HG02642 (cell line): ENCODE measurements at regions not wholly inside any gene's neighbourhood (a gene's known extent, or its start where the extent isn't known, plus 50 kb on each side); places are given as distances from the start of the nearest gene placed in this dataset.

ENCODE experiments used
- ATAC-seq: cut with Tn5 transposase; IDR thresholded peaks from one replicate; pipeline ENCODE4 v1.9.1; 2021; ENCODE audit warnings: mild to moderate bottlenecking; ENCODE audit not compliant: unreplicated experiment, poor library complexity

DNA sequence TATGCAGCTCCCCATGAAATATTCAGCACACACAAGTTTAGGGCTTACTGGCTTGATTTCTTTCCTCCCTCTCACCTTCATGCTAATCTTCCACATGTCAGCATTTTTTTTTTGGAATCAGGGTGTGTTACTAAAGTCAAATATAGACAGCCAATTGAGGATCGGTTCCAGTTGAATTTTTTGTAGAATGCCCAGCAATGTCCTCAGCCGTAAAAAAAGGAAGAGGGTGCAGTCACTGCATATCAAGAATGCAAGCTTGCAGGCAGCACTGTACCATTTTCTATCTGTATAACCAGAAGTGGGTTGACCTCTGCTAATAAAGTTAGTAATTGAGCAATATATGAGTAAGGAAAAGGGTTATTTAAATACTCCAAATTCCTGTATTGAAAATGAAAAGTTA lies 51.4 kb upstream of the CHMP2B start:
- no peak for ATAC-seq

- no peak for ATAC-seq
These were observed 53.3 kb upstream of the CHMP2B start for GRCh38 chr3:87173776-87174175.

GRCh38 chr3:87173071-87173470 lies 54.0 kb upstream of the CHMP2B start:
- no peak for ATAC-seq

GRCh38 chr3:87167628-87168456 lies 59.3 kb upstream of the CHMP2B start:
- ATAC-seq = peak; percentile 82

GRCh38 chr3:87164245-87164644 lies 62.9 kb upstream of the CHMP2B start:
- no peak for ATAC-seq

GRCh38 chr3:87161851-87162250 lies 65.3 kb upstream of the CHMP2B start:
- no peak for ATAC-seq

- no peak for ATAC-seq
These were observed 65.7 kb upstream of the CHMP2B start for GRCh38 chr3:87161417-87161816.

GRCh38 chr3:87161013-87161412 lies 66.1 kb upstream of the CHMP2B start:
- ATAC-seq = no peak

DNA sequence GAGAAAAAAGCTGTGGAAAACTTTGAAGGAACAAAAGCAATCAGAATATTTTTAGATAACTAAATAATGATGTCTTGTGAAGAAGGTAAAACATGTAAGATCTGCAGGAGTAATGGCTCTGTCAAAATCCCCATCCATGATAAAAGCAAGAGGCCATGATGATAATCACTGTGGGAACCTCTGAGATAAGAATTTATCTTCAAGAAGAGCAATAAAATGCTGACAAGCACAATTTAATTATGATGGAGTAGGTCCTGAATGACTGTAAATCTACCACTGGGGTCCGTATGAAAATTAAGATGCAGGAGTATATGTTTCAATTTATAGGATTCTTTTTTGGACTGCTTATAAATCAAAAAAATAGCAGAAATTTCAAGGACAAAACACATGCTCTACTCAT lies 68.3 kb upstream of the CHMP2B start:
- no peak for ATAC-seq

GRCh38 chr3:87148020-87148419 lies 79.1 kb upstream of the CHMP2B start:
- no peak for ATAC-seq

GRCh38 chr3:87147562-87147961 lies 79.5 kb upstream of the CHMP2B start:
- ATAC-seq = no peak

DNA sequence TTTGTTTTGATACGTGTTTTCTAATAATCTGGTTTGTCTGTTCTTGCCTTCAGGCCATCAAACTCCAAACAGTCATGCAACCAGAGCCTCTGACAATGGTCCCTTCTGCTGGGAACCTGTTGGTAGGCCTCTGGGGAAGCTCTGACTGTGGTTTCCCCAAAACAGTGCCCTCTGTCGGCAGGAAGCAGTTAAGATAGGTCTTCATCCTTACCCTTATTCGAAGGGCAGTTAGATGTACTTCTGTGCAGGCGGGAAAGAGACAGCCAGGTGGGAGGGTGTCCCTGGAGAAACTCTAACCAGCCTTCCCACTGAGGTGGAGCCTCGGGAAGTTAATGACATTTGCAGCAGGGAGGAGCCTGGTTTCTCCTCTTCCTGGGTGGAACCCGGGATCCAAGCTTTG lies 81.6 kb upstream of the CHMP2B start:
- peak; percentile 76 for ATAC-seq

DNA sequence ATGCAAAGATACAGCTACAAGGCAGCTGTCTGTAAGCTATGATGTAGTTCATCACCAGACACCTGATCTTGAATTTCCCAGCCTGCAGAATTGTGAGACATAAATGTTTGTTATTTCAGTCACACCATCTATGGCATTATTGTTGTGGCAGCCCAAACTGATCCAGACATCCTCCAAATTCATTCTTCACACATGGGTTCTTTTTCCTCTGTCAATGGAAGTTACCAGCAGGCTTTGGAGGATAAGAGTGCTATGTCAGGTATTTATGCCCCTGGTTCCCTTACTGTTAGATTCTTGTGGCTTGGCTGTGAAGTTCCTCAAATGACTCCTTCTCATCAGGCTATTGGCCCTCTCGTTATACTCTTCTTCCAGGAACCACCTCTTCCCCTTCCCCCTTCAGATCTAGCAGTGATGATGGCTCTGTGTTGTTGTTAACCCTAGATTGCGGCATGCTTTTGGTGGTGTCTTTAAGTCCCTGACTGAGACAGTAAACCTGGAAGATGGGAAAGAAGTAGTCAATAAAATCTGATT lies 91.0 kb upstream of the CHMP2B start:
- no peak for ATAC-seq

DNA sequence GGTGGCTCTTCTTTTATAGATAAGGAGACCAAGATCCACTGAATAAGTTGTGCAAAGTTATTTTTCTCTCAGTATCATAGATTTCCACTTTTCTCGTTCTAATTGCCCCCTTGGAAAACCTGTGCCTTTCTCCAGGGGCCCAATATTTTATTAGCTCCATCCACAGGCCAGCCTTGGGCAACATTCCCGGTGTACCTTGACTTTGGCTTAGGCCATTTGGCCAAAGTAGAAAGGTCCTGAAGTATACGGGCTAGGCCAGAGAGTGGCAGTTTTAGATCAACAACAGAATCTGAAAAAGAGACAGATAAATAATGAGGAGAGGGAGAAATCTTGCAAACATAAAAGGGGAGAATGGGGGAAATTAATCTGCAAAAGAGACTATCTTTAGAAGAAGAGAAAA lies 91.7 kb upstream of the CHMP2B start:
- no peak for ATAC-seq

DNA sequence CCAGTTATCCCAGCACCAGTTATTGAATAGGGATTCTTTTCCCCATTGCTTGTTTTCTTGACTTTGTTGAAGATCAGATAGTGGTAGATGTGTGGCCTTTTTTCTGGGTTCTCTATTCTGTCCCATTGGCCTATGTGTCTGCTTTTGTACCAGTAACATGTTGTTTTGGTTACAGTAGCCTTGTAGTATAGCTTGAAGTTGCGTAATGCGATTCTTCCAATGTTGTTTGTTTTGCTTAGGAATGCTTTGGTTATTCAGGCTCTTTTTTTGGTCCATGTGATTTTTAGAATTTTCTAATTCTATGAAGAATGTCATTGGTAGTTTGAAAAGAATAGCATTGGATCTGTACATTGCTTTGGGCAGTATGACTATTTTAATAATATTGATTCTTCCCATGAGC lies 94.3 kb upstream of the CHMP2B start:
- ATAC-seq = no peak

DNA sequence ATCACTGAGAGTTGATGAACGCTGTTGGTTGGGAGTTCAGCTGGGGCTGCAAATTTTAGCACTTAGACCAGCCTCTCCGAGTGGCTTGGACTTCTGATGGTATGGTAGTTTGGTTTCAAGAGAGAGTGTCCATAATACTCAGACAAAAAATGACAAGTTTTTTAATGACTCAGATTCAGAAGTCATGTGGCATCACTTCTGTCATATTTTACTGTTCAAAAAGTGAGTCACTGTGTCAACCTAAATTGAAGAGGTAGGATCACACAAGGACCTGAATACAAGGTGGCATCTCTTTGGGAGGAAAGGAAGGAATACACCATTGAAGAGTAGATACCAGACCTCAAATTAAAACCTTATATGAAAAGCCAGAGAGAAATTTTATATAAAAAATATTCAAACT lies 99.1 kb upstream of the CHMP2B start:
- no peak for ATAC-seq

DNA sequence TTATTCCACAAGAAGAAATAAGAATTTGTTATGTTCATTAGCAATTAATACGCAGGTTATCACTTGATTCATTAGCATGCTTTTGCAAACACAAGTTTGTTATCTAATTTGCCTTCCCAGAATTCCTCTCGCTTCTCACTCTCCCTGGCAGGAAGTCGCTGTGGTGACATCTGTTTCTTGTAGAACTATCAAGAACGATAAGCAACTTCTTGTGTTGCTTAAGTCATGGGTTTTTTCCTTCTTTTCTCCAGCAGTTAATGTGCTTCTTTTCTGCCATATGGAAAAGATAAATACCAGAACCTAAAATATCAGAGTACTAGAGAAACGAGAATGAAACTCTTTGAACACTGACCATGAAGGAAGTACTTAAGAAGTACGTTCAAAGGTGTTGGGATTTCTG lies 99.8 kb upstream of the CHMP2B start:
- no peak for ATAC-seq

- no peak for ATAC-seq
These were observed 100.8 kb upstream of the CHMP2B start for GRCh38 chr3:87126321-87126720.

DNA sequence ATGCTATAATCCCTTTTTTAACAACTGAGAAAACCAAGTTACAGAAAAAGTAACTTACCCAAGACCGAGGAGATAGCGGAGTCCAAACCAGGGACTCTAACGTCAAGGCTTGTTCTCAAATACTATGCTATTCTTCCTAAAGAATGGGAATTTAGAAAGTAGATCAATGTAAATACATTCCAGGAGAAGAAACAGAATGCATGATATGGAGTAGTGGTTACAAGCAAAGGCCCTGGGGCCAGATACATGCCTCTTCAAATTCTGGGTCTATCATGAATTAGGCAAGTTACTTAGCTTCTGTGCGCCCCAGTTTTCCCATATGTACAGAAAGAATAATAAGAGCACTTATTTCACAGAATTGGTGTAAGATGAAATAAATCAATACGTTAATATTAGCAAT lies 102.0 kb upstream of the CHMP2B start:
- ATAC-seq = no peak

DNA sequence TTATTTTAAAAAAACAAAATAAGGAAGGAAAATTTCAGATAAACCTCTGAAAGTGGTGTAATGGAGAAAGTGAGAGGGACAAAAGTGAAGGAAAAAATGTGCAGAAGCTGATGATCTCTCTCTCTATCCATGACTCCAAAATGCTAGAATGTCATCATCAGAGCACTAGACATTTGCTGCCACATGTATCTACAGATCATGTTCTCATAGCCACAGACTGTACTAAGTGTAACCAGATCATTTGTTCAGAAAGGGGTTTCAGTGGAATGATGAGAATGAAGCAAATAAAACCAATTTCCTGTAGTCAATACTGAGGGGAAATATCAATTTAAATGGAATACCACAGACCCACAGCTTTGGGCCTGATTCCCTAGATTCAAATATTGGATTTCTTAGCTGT lies 104.3 kb upstream of the CHMP2B start:
- ATAC-seq = no peak

DNA sequence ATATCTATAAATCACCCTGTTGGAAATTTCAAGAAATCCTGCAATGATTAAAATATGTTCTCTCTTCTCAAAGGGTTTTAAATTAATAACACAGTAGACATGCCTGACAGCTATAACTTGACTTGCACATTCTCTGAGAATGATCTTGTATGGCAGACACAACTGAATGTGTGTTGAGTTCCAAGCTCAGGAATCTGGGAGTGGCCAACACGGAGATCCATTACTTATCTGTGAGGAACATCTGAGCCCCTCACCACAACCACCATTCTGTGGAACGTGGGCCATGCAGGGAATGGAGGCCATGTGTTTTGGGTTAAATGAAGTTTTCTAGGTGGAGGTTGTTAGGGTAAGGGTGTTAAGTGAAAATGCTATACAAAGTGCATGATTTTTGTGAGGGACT lies 105.3 kb upstream of the CHMP2B start:
- no peak for ATAC-seq

- ATAC-seq = no peak
These were observed 106.2 kb upstream of the CHMP2B start for GRCh38 chr3:87120881-87121280.
